ENCODE measurements at regions not wholly inside any gene's neighbourhood (a gene's known extent, or its start where the extent isn't known, plus 50 kb on each side); places are given as distances from the start of the nearest gene placed in this dataset.

DNA sequence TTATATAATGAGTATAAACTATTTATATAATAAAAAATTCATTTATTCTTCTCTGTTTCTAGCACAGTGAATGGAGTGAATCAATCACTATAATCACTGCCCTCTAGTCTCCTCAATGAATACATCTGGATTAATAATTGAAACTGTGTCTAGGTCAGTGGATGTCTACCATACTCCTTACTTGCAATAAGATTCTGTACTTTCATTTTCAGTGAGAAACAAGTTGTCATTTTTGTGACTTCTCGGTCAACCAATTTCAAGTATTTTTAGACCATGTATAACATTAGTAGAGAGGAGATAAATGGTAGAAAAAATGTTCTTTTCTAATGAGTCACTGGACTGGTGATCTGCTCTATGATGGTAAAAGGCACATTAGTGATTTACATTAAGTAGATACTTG, 799.6 kb upstream of the CHAC2 start (continued):
- TF ChIP-seq, protein P1, sequence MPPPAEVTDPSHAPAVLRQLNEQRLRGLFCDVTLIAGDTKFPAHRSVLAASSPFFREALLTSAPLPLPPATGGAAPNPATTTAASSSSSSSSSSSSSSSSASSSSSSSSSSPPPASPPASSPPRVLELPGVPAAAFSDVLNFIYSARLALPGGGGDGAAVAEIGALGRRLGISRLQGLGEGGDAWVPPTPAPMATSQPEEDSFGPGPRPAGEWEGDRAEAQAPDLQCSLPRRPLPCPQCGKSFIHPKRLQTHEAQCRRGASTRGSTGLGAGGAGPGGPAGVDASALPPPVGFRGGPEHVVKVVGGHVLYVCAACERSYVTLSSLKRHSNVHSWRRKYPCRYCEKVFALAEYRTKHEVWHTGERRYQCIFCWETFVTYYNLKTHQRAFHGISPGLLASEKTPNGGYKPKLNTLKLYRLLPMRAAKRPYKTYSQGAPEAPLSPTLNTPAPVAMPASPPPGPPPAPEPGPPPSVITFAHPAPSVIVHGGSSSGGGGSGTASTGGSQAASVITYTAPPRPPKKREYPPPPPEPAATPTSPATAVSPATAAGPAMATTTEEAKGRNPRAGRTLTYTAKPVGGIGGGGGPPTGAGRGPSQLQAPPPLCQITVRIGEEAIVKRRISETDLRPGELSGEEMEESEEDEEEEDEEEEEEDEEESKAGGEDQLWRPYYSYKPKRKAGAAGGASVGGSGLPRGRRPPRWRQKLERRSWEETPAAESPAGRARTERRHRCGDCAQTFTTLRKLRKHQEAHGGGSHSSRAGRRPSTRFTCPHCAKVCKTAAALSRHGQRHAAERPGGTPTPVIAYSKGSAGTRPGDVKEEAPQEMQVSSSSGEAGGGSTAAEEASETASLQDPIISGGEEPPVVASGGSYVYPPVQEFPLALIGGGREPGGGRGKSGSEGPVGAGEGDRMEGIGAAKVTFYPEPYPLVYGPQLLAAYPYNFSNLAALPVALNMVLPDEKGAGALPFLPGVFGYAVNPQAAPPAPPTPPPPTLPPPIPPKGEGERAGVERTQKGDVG (CRISPR knock-in tag; IDR thresholded peaks at IDR 0.05), result no peak
- TF ChIP-seq SMC3 (IDR thresholded peaks at IDR 0.05; ENCODE audit: borderline replicate concordance, low read length), result no peak
- no peak for TF ChIP-seq CEBPB (IDR thresholded peaks at IDR 0.05; ENCODE audit: borderline replicate concordance in 1 of 2, low read depth in 2 of 2, low read length in 2 of 2)
- TF ChIP-seq SREBF2 (IDR thresholded peaks at IDR 0.05; ENCODE audit: low read length), result no peak
- TF ChIP-seq CBX3 (IDR thresholded peaks at IDR 0.05; ENCODE audit: borderline replicate concordance, low read depth), result no peak
- TF ChIP-seq BACH1 (IDR thresholded peaks at IDR 0.05; ENCODE audit: borderline replicate concordance), result no peak

DNA sequence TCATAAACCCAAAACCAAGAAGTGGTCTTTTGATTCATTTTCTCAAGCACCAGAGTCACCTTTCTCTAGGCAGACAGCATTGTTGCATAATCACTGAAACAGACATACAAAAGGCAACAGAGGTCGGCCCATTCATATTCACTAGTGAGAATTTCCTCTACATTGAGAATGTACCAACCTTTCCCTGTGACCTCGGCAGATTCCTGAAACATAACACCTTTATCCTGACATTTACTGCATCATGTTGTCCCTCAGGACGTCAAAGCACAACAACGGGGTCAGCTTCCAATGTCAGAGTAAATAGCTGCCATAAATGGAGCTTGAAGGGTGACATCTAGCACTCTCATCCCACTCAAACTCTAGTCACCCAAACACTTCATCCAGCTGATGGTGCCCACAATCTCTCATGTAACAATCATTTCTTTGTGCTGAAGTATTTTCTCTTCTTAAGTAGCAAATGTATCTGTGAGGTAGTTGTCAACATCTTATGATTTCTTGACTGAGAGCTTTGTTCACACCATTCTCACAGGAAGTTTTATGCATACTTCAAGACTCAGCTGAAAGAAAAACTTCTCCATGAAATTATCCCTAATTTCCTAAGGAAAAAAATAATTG, 802.6 kb upstream of the CHAC2 start:
- ChIA-PET POLR2A (no interaction called here), SMC1A (ENCODE audit: uncharacterized antibody, unreplicated experiment) (no interaction called here), RAD21 (ENCODE audit: unreplicated experiment) (no interaction called here), CTCF (no interaction called here)
- intact Hi-C loops (cut with micrococcal nuclease; ENCODE audit: unreplicated experiment) (loop anchor here (5.0 kb wide), 1 partner anchor 58 kb away; no protein-coding TSS in a partner anchor), in situ Hi-C loops (cut with MboI) (no loop called here)
- FAIRE-seq, result no peak
- TF ChIP-seq PML (IDR thresholded peaks at IDR 0.05; ENCODE audit: low read length), result no peak
- Histone ChIP-seq H3K4me3 (no peak overlapping the region), H3K79me2 (ENCODE audit: control insufficient read depth, insufficient read depth, low read length) (no peaks in the 10 kb centered on the region), H3K9me3 (replicated peaks; ENCODE audit: control insufficient read depth, insufficient read depth, low read length) (no peaks in the 10 kb centered on the region), H4K20me1 (ENCODE audit: control insufficient read depth, insufficient read depth) (no peaks in the 10 kb centered on the region), H3K9ac (ENCODE audit: control insufficient read depth, insufficient read depth, low read length) (no peak overlapping the region), H2AFZ (ENCODE audit: control insufficient read depth, low read depth, low read length) (no peak overlapping the region), H3K27ac (ENCODE audit: control insufficient read depth, insufficient read depth) (no peak overlapping the region), H3K36me3 (ENCODE audit: control insufficient read depth in 2 of 2, insufficient read depth in 2 of 2, low read length in 1 of 2) (no peaks in the 10 kb centered on the region), H3K27me3 (replicated peaks in 1 of 2; ENCODE audit: control insufficient read depth in 2 of 2, insufficient read depth in 2 of 2, low read length in 1 of 2) (no peaks in the 10 kb centered on the region), H3K4me2 (ENCODE audit: control insufficient read depth, insufficient read depth) (no peak overlapping the region), H3K4me1 (ENCODE audit: control insufficient read depth, insufficient read depth, low read length) (no peaks in the 10 kb centered on the region)
- BruUV-seq (replicated peaks), result no TSS peak
- WGBS (ENCODE audit: insufficient coverage, insufficient replicate concordance, low lambda C conversion rate, missing lambda C conversion rate), result 7% methylated on average over 4 of the region's 4 CpGs
- ATAC-seq, result no peak
- no peak for DNase-seq (ENCODE audit: low read depth, low spot score)
